ENCODE measurements at regions not wholly inside any gene's neighbourhood (a gene's known extent, or its start where the extent isn't known, plus 50 kb on each side); places are given as distances from the start of the nearest gene placed in this dataset.

DNA sequence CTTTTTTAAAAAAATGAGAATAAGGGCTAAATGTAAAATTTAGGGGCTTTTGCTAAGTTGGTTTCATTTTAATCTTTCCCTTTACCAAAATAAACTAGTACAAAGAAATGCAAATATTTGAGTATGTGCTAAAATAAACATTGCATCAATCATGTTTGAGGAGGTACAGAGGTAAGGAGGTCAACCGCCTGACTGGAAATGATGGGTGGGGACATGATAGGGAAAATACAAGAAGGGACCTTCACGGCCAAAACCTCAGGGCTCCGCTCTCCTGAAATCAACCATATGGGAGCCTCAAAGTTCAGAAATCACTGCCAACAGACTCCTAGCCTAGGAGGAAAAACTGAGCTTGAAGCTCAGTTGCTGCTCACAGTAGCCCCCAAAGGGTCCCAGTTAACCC is 207.6 kb downstream of the AHR start (continued):
- TF ChIP-seq, protein P1, sequence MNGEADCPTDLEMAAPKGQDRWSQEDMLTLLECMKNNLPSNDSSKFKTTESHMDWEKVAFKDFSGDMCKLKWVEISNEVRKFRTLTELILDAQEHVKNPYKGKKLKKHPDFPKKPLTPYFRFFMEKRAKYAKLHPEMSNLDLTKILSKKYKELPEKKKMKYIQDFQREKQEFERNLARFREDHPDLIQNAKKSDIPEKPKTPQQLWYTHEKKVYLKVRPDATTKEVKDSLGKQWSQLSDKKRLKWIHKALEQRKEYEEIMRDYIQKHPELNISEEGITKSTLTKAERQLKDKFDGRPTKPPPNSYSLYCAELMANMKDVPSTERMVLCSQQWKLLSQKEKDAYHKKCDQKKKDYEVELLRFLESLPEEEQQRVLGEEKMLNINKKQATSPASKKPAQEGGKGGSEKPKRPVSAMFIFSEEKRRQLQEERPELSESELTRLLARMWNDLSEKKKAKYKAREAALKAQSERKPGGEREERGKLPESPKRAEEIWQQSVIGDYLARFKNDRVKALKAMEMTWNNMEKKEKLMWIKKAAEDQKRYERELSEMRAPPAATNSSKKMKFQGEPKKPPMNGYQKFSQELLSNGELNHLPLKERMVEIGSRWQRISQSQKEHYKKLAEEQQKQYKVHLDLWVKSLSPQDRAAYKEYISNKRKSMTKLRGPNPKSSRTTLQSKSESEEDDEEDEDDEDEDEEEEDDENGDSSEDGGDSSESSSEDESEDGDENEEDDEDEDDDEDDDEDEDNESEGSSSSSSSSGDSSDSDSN (CRISPR knock-in tag; IDR thresholded peaks at IDR 0.05), result no peak
- TF ChIP-seq SIN3A (IDR thresholded peaks at IDR 0.05; ENCODE audit: borderline replicate concordance, low read depth, low read length) (no peak), ZC3H13 (CRISPR knock-in tag; IDR thresholded peaks at IDR 0.05) (no peak), CREM (IDR thresholded peaks at IDR 0.05) (peak; percentile 85), CREM (CRISPR knock-in tag; IDR thresholded peaks at IDR 0.05) (no peak), EHMT2 (IDR thresholded peaks at IDR 0.05; ENCODE audit: borderline replicate concordance, low read depth, low read length) (no peak), THAP11 (CRISPR knock-in tag; IDR thresholded peaks at IDR 0.05) (peak; percentile 76), ETV5 (CRISPR knock-in tag; IDR thresholded peaks at IDR 0.05; ENCODE audit: borderline replicate concordance) (peak; percentile 40; the same call in 1 of the 2 replicates), JUN (CRISPR knock-in tag; IDR thresholded peaks at IDR 0.05) (no peak), ZNF614 (CRISPR knock-in tag; IDR thresholded peaks at IDR 0.05; ENCODE audit: borderline replicate concordance) (0 out of 2 replicates have a peak, but pooled peaks have one; percentile 44), SMC3 (IDR thresholded peaks at IDR 0.05; ENCODE audit: low read length) (0 out of 2 replicates have a peak, but pooled peaks have one; percentile 9), GATAD2A (CRISPR knock-in tag; IDR thresholded peaks at IDR 0.05) (peak; percentile 98), TGIF2 (CRISPR knock-in tag; IDR thresholded peaks at IDR 0.05) (0 out of 2 replicates have a peak, but pooled peaks have one; percentile 37), ZFP41 (CRISPR knock-in tag; IDR thresholded peaks at IDR 0.05; ENCODE audit: borderline replicate concordance) (no peak)
- TF ChIP-seq, protein P2, sequence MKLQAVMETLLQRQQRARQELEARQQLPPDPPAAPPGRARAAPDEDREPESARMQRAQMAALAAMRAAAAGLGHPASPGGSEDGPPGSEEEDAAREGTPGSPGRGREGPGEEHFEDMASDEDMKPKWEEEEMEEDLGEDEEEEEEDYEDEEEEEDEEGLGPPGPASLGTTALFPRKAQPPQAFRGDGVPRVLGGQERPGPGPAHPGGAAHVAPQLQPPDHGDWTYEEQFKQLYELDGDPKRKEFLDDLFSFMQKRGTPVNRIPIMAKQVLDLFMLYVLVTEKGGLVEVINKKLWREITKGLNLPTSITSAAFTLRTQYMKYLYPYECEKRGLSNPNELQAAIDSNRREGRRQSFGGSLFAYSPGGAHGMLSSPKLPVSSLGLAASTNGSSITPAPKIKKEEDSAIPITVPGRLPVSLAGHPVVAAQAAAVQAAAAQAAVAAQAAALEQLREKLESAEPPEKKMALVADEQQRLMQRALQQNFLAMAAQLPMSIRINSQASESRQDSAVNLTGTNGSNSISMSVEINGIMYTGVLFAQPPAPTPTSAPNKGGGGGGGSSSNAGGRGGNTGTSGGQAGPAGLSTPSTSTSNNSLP (IDR thresholded peaks at IDR 0.05; ENCODE audit: low read depth, low read length), result peak; percentile 92
- TF ChIP-seq, protein P3, sequence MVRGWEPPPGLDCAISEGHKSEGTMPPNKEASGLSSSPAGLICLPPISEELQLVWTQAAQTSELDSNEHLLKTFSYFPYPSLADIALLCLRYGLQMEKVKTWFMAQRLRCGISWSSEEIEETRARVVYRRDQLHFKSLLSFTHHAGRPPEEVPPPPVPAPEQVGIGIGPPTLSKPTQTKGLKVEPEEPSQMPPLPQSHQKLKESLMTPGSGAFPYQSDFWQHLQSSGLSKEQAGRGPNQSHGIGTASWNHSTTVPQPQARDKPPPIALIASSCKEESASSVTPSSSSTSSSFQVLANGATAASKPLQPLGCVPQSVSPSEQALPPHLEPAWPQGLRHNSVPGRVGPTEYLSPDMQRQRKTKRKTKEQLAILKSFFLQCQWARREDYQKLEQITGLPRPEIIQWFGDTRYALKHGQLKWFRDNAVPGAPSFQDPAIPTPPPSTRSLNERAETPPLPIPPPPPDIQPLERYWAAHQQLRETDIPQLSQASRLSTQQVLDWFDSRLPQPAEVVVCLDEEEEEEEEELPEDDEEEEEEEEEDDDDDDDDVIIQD (CRISPR knock-in tag; IDR thresholded peaks at IDR 0.05; ENCODE audit: low read depth), result peak; percentile 98
- TF ChIP-seq, protein P4, sequence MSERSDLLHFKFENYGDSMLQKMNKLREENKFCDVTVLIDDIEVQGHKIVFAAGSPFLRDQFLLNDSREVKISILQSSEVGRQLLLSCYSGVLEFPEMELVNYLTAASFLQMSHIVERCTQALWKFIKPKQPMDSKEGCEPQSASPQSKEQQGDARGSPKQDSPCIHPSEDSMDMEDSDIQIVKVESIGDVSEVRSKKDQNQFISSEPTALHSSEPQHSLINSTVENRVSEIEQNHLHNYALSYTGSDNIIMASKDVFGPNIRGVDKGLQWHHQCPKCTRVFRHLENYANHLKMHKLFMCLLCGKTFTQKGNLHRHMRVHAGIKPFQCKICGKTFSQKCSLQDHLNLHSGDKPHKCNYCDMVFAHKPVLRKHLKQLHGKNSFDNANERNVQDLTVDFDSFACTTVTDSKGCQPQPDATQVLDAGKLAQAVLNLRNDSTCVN (CRISPR knock-in tag; IDR thresholded peaks at IDR 0.05; ENCODE audit: borderline replicate concordance), result no peak
- TF ChIP-seq, protein P5, sequence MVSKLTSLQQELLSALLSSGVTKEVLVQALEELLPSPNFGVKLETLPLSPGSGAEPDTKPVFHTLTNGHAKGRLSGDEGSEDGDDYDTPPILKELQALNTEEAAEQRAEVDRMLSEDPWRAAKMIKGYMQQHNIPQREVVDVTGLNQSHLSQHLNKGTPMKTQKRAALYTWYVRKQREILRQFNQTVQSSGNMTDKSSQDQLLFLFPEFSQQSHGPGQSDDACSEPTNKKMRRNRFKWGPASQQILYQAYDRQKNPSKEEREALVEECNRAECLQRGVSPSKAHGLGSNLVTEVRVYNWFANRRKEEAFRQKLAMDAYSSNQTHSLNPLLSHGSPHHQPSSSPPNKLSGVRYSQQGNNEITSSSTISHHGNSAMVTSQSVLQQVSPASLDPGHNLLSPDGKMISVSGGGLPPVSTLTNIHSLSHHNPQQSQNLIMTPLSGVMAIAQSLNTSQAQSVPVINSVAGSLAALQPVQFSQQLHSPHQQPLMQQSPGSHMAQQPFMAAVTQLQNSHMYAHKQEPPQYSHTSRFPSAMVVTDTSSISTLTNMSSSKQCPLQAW (CRISPR knock-in tag; IDR thresholded peaks at IDR 0.05), result peak; percentile 28; the same call in 1 of the 2 replicates
- TF ChIP-seq, protein P6, sequence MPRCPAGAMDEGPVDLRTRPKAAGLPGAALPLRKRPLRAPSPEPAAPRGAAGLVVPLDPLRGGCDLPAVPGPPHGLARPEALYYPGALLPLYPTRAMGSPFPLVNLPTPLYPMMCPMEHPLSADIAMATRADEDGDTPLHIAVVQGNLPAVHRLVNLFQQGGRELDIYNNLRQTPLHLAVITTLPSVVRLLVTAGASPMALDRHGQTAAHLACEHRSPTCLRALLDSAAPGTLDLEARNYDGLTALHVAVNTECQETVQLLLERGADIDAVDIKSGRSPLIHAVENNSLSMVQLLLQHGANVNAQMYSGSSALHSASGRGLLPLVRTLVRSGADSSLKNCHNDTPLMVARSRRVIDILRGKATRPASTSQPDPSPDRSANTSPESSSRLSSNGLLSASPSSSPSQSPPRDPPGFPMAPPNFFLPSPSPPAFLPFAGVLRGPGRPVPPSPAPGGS (CRISPR knock-in tag; IDR thresholded peaks at IDR 0.05), result no peak
- TF ChIP-seq, protein P7, sequence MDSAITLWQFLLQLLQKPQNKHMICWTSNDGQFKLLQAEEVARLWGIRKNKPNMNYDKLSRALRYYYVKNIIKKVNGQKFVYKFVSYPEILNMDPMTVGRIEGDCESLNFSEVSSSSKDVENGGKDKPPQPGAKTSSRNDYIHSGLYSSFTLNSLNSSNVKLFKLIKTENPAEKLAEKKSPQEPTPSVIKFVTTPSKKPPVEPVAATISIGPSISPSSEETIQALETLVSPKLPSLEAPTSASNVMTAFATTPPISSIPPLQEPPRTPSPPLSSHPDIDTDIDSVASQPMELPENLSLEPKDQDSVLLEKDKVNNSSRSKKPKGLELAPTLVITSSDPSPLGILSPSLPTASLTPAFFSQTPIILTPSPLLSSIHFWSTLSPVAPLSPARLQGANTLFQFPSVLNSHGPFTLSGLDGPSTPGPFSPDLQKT (CRISPR knock-in tag; IDR thresholded peaks at IDR 0.05; ENCODE audit: borderline replicate concordance), result no peak

Data from HepG2 (cell line).